Astrocyte of the cerebellum (primary cell): ENCODE measurements at regions not wholly inside any gene's neighbourhood (a gene's known extent, or its start where the extent isn't known, plus 50 kb on each side); places are given as distances from the start of the nearest gene placed in this dataset.

Experiments used
- DNase-seq: peaks from one replicate; pipeline ENCODE4 v3.0.0-alpha.2; 2011; ENCODE audit warnings: low read depth
- H3K4me3 ChIP-seq: 2 replicates; pipeline ENCODE4 v1.5.1; 2011; ENCODE audit warnings: mild to moderate bottlenecking, low read depth, low read length, moderate library complexity
- in situ Hi-C: cut with HindIII; loops from 2 replicates; pipeline ENCODE4 v1.10.0; 2017; ENCODE audit warnings: low sequenced_read_pairs
- TF ChIP-seq, protein P1 (sequence below): IDR thresholded peaks from 2 replicates; pipeline ENCODE4 v1.5.1; 2012; ENCODE audit warnings: low read length, low read depth, moderate library complexity, mild to moderate bottlenecking; ENCODE audit errors: missing control alignments

DNA sequence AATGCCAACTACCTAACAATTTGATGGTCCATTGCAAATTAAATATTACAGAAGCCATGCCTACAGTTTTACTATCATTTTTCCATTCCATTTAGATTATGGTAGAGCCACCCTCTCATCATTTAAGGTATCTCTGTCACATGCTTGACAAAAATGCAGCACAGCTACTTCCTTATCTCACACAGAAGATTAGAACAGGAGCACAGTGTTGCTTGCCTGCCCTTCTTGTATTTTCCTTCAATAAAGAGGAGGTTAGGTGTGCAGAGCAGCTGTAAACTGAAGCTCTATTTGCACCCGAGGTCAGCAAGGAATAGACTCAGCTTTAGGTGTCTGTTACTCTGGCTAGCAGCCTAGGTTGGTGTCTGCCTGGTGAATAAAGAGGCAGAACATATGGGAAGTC is 51.5 kb upstream of the ATP10B start:
- in situ Hi-C loops = no loop called here
- TF ChIP-seq, protein P1, sequence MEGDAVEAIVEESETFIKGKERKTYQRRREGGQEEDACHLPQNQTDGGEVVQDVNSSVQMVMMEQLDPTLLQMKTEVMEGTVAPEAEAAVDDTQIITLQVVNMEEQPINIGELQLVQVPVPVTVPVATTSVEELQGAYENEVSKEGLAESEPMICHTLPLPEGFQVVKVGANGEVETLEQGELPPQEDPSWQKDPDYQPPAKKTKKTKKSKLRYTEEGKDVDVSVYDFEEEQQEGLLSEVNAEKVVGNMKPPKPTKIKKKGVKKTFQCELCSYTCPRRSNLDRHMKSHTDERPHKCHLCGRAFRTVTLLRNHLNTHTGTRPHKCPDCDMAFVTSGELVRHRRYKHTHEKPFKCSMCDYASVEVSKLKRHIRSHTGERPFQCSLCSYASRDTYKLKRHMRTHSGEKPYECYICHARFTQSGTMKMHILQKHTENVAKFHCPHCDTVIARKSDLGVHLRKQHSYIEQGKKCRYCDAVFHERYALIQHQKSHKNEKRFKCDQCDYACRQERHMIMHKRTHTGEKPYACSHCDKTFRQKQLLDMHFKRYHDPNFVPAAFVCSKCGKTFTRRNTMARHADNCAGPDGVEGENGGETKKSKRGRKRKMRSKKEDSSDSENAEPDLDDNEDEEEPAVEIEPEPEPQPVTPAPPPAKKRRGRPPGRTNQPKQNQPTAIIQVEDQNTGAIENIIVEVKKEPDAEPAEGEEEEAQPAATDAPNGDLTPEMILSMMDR = no peak
- DNase-seq = no peak
- H3K4me3 ChIP-seq = no peak overlapping the region

DNA sequence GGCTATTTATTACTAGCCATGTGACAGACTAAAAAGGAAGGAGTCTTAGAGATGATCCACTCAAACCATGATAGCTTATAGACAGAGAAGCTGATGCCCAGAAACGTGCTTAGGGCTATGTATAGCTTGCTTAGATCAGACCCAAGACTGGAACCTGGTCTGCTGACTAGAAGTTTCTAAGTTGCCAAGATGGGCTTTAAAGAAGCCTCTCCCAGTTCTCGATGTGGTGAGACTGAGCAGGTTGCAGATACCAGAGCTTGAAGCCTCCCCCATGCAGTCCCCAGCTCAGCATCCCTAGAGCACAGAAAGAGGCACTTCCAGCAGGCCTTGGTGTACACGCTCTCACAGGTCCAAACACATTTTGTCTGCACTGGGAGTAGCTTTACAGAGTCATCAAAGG is 51.1 kb upstream of the ATP10B start:
- in situ Hi-C loops = no loop called here
- H3K4me3 ChIP-seq = no peak overlapping the region
- DNase-seq = no peak
- TF ChIP-seq, protein P1 = no peak
